HK-2 (cell line): ENCODE measurements at regions not wholly inside any gene's neighbourhood (a gene's known extent, or its start where the extent isn't known, plus 50 kb on each side); places are given as distances from the start of the nearest gene placed in this dataset.

ENCODE experiments used
- DNase-seq: peaks from one replicate; pipeline ENCODE4 v3.0.0-alpha.2; 2018; ENCODE audit not compliant: unreplicated experiment

GRCh38 chr6:47117314-47117713 lies 75.2 kb upstream of the ADGRF1 start:
- DNase-seq = no peak

- DNase-seq = no peak
Observed at GRCh38 chr6:47116606-47117005, 74.5 kb upstream of the ADGRF1 start.

DNA sequence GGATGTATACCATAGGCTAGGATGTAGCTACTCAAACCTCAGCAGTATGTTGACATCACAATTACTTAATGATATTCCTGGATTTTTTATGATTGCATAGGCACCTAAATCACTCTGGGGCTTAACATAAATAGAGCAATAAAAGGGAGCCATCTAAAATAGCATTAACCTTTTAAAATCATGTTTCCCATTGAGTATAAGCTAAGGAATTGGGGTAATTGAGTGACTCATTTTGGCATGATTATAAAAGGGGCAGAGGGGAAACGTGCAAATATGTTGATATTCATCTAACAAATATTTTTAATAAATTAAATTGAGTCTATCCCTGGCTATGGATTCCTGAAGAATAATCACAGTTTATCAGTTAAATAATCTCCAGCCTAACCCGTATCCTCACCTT lies 74.0 kb upstream of the ADGRF1 start:
- no peak for DNase-seq

- no peak for DNase-seq
Observed at GRCh38 chr6:47114460-47114859, 72.3 kb upstream of the ADGRF1 start.

GRCh38 chr6:47112317-47112716 lies 70.2 kb upstream of the ADGRF1 start:
- DNase-seq = no peak

- DNase-seq = peak; percentile 24
Observed at GRCh38 chr6:47111685-47112084, 69.6 kb upstream of the ADGRF1 start.

- no peak for DNase-seq
Observed at GRCh38 chr6:47109281-47109680, 67.1 kb upstream of the ADGRF1 start.

DNA sequence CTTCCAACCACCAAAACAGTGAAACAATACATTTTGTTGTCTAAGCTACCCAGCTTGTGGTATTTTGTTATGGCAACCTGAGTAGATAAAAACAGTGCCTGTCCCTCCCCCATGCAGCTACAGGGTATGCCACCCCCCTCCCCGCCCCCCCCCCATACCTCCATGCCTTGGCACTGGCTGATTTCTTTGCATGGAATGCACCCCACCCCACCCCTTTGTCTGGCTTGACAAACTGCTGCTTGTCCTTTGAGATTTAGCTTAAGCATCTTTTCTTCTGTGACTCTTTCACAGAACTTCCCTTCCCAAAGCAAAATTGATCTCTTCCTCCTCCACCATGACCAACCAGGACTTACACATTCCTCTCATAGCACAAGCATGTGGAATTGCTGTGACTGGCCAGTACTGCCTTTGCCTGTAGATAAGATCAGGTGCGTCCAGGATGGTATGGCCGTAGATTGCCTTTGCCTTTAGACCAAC lies 64.6 kb upstream of the ADGRF1 start:
- no peak for DNase-seq

GRCh38 chr6:47106216-47106615 lies 64.1 kb upstream of the ADGRF1 start:
- no peak for DNase-seq

GRCh38 chr6:47105469-47106178 lies 63.5 kb upstream of the ADGRF1 start:
- DNase-seq = no peak

- DNase-seq = no peak
Observed at GRCh38 chr6:47103931-47104330, 61.8 kb upstream of the ADGRF1 start.

DNA sequence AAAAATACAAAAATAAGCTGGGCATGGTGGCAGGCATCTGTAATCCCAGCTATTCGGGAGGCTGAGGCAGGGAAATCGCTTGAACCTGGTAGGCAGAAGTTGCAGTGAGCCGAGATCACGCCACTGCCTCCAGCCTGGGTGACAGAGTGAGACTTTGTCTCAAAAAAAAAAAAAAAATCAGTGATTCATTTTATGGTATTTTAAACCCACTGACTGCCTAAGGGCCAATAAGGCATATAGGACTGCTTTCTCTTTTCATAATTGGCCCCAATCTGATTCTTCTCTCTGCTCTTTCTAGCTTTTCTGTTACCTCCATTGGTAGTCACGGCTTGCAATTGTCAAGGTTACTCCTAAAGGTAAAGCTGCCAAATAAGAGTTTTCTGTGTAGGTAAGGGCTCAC lies 60.2 kb upstream of the ADGRF1 start:
- DNase-seq = no peak

DNA sequence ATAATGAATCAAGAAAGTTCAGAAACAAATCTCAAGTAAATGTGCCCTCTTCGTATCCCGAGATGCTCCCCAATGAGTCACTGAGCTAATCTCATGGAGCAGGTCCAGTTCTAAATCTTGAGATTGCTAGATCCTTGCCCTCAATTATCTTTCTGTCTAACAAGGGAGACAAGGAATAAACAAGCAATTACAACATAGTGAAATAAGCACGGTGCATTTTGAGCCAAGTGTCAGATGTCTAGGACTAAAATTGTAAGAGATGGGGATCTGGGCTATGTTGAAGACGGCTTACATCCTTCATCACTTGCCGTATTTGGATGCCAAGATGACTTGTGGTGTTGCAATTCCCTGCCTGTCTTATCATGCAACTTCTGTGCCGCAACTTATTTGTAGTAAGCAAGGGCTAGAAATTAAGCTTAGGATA lies 56.5 kb upstream of the ADGRF1 start:
- DNase-seq = no peak

DNA sequence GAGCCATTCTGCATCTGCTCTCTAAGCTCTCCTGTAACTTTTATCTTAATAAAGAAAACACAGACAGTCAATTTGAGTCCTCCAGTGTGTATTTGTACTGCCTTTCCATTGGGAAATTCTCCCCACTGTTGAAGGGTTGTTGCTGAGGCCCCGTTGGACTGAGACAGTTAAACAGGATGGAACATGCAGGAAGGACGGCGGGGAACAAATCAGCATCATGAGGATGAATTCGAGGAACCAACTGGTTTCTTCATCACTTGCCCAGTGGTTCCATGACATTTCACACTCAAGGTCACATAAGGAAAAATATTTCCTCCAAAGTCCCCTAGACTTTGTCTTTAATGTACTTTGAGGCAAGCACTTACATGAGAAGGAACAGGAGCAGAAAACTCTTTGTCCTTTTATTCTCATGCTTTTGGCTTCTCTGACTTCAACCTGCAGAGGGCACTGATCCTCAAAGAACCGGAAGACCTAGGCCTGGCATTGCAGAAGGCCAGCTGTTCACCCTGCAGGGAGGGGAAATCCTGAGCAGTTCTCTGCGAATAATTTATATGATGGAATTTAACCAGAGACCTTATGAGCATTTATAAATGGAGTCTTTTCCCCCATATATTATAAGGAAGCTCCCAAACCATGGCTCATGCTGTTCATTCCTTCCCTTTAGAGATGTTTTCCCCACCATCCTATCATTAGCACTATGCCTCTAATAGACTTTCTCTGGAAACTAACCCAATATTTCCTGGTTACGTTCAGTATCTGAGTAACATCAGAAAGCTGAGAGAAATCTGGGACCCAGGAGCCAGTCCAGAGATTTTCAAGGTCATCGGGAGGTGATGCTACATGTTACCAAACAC lies 55.2 kb upstream of the ADGRF1 start:
- peak; percentile 49 for DNase-seq

DNA sequence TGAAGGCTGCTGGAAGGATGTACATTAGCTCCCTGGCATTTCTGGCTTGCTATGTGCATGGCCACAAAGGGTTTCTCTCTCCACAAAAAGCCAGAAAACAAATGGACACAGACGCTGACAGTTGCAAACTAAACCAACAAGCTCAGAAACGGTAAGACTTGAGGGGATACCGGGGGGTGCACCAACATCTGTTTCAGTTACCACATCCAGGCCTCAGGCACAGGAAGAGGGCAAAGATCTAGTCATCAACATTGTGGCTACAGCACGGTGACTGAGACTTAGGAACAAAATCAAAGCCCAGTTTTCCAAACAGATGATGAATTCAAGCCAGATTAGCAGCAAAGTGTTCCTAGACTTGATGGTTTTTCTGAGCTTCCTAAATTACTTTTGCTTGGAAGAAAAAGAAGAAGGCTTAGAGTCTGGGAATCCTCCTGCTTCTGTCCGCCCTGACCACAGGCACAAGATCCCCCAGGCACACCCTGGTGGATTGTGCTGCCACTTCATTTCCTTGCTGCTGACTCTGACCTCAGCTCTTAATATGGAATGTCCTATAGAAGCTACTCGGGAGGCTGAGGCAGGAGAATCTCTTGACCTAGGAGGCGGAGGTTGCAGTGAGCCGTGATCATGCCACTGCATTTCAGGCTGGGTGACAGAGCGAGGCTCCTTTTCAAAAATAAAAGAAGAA lies 54.2 kb upstream of the ADGRF1 start:
- no peak for DNase-seq

GRCh38 chr6:47094241-47094925 lies 52.3 kb upstream of the ADGRF1 start:
- DNase-seq = no peak

- no peak for DNase-seq
Observed at GRCh38 chr6:47093169-47093568, 51.0 kb upstream of the ADGRF1 start.

- no peak for DNase-seq
Observed at GRCh38 chr6:47091886-47092668, 49.9 kb upstream of the ADGRF1 start.
